HG02678 (cell line): ENCODE measurements at regions not wholly inside any gene's neighbourhood (a gene's known extent, or its start where the extent isn't known, plus 50 kb on each side); places are given as distances from the start of the nearest gene placed in this dataset.
"Not testable (repeated sequence)": the region's sequence is repeated elsewhere in the genome, so short reads cannot be mapped to it uniquely, and the experiment has no call there.

ENCODE experiments used
- ATAC-seq: cut with Tn5 transposase; IDR thresholded peaks from one replicate; pipeline ENCODE4 v1.9.1; 2021; ENCODE audit warnings: mild to moderate bottlenecking, moderate library complexity; ENCODE audit not compliant: unreplicated experiment

DNA sequence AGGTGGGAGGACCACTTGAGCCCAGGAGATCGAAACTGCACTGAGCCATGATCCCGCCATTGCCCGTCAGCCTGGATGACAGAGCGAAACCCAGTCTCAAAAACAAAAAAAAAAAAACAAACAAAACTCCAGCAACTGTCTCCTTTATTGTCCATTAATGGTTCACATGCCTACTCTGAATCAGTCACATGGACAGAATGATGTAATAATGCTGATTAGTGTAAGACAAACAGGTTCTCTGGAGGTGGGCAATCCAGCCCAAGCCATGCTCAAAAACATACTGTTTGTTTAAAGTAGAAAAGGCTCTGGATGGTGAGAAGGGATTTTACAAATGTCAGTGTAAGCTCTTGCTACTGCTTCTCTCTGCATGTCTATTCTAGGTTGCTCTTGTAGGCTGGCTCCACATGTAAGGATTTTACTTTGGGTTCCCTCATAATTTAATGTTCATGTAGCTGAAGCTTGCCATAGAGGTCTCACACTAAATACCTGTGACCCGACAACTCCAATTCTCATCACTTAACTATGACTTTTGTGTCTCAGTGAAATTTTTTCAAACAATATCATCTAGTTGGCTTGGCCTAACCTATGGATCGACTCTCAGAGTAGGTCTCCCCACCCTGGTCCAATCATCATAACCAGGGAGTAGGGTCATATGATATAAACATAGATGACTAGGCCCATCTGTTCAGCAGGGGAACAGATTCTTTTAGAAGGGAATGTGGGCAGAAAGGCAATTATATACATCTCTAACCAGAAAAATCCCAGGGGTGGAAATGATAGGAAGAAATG, 83.9 kb upstream of the SLC39A10 start:
- ATAC-seq, result no peak

DNA sequence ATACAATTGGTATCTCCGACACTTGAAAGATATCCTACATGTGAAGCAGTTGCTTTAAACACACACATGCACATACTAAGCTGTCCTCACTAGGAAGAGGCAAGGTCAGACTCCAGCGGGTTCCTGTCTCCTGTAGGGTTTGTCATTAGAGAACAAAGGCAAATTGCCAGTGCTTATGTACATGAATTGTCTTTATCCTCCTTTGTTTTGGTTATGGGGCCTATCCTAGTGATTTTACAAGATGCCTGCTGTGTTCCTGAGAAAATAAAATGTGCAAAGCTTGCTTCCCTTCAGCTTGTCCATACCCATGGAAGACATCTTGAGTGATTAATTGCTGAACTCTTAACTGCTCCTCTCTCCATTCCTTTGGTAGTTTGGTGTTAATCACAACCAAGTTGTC, 86.7 kb upstream of the SLC39A10 start:
- no peak for ATAC-seq

DNA sequence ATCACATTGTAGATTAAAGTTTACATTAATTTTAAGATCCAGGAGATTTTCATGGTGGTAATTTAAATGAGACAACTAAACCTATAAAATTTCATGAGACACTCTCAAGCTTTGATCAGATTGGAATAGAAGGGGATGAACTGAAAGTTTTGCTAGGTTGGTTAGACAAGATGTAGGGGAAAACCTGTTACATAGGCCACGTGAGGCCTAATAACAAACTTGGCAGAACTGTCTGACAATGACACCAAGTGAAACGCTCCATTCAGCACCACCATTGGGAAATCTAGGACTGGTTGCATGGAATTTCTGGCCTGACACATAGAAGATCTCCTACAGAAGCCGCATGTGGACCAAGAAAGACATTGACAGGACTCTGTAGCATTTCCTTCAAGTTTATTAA, 87.8 kb upstream of the SLC39A10 start:
- no peak for ATAC-seq

DNA sequence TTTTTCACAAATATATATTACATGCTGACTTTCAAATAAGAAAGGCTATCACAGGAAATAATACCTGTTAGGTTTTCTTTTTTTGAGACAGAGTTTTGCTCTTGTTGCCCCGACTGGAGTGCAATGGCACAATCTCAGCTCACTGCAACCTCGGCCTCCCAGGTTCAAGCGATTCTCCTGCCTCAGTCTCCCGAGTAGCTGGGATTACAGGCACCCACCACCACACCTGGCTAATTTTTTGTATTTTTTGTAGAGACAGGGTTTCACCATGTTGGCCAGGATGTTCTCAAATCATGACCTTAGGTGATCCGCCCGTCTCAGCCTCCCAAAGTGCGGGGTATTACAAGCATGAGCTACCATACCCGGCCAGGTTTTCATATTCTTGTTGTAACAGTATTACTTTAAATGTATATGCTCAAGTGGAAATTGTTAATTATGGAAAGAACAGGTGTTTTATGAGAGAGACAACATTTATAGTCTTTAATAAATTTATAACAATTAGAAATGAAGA, 92.3 kb upstream of the SLC39A10 start:
- not testable (repeated sequence) for ATAC-seq

DNA sequence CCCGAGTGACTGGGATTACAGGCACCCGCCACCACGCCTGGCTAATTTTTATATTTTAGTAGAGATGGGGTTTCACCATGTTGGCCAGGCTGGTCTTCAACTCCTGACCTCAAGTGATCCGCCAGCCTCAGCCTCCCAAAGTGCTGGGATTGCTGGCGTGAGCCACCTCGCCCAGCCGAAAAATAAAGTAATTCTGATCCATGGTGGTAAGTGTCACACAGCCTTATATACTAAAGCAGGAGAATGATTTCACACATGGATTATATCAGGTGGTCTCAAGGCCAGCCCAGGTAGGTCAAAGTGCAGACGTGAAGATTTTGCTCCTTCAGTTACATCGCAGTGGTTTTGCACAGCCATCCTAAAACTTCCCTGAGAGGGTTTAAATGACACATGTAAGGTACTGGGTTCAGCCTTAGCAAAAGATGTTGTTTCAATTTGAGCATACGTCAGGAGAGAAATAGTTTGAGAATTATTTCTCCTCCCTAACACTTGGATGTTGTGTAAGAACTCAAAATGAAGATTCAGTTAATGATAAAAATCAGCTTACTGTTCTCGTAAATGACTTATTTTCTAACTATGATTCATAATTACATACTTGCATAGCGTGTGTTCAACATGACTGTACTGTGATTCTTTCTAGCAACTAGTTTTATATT, 93.0 kb upstream of the SLC39A10 start:
- no peak for ATAC-seq

DNA sequence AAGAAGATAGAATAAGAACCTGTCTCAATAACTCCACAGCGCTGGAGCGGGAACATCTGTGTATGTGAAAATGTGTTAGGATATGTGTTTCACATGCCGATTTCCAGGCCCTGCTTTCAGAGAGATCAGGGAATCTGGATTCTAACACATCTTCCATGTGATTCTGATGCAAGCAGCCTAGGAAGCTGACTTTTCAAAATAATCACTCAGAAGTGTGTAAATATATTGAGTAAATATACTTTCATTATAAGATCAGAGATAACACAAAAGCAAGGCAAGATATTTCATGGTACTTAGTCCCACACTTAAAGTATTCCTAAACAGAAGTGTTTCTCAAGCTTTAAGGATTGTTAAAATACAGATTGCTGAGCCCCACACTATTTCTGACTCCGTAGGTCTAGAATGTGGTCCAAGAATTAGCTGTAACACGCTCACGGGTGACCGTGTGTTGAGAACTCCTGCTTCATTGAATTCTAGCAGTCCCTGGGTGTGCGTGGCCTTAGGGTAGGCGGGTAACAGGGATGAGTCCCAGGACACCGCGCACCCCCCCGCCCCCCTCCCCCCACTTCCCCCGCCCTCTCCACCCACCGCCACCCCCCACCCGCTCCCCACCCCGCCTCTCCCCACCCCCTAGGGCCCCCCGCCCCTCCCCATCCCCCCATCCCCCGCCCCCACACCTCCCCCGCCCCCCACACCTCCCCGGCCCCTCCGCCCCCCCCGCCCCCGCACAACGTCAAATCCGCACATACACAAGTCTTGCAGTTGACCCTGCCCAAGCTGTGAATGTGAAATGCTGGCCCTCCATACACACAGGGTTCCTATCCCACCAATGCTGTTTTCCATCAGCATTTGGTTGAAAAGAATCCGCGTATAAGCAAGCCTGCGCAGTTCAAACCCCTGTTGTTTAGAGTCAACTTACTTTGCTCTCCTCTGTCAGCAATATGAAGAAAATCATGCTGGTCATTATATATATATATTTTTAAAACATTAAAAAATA, 94.2 kb upstream of the SLC39A10 start:
- ATAC-seq, result no peak

DNA sequence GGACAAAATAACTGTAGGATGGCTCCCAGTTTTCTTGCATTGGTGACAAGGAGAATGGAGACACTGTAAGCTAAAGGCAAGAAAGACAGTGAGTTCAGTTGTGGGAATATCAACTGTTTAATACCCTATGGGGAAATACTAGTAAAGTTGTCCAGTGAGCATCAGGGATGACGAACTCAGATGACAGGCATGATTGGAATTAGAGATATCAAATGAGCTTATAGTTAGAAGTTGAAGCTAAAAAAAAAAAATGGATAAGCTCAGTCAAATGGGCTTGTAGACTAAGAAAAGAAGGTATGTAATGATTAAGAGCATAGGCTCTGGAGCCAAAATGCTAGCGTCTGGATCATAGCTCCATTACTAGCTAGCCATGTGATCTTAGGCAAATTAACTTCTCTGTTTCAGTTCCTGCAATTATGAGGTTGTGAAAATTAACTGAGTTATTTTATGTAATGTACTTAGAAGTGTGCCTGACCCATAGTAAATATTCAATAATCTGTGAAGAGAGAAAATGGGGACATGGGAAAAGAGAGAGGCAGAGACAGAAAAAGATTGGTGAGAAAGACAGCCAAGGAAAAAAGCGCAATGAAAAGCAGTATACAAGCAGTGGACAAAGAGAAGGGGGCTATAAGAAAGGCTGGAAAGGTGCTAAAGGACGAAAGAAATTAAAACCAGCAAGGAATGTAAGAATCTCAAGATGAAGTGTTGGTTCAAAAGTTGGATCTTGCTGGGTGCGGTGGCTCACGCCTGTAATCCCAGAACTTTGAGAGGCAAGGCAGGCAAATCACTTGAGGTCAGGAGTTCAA, 95.7 kb upstream of the SLC39A10 start:
- ATAC-seq, result peak; percentile 42

DNA sequence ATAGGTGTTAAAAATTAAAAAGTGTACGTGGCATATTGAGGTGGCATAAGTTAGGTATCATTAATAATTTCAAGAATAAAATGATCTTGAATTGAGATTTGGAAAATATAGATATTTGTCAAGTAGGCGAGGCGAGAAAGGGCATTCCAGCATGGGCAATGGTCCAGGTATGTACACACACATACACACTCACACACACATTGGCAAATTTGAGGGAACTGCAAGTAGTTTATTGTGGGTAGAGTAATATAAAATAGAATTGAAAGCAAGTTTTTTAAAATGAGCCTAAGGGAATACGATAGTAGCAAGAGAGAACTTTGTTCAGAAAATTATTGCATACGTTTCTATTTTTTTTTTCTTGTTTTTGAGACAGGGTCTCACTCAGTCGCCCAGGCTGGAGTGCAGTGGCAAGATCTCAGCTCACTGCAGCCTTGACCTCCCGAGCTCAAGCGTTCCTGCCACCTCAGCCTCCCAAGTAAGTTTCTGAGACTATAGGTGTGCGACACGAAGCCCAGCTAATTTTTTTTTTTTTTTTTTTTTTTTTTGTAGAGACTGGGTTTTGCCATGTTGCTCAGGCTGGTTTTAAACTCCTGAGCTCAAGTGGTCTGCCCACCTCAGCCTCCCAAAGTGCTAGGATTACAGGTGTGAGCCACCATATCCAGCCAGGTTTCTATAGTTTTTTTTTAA, 96.7 kb upstream of the SLC39A10 start:
- no peak for ATAC-seq

DNA sequence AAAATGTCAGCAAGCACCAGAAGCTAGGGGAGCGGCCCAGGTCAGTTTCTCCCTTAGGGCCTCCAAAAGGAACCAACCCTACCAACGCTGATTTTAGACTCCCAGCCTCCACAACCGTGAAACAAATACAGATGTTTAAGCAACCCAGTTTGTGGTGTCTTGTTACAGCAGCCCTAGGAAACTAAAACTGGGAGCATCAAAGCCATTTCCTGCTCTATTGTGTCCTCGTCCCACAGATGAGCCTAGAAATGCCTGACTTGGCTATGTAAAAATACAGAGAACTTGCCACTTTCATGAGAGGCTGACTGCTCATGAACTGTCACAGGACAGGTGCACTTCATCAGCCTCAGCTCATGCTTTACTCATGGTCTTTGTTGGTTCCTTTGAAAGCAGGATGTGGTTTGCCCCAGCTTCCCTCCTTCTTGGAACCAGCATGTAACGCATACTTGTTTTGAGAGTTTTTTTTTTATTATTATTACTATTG, 97.6 kb upstream of the SLC39A10 start:
- ATAC-seq, result peak; percentile 90

DNA sequence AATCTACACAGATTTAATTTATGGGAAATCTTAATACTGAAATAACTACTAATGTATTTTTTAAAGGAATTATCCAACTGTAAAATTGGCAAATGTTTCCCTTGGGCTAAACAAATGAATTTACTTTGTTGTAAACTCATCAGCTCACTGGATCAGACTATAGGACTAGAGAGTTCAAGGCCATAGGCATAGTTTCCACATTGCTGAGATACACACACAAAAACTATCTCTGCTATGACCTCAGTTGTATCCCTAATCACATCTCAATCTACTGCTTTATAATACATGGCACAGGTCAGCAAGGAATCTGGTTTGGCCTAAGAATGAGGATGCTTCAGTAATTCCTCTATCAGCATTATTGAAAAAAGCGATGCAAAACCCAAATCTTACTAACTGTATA, 101.1 kb upstream of the SLC39A10 start:
- ATAC-seq, result no peak

DNA sequence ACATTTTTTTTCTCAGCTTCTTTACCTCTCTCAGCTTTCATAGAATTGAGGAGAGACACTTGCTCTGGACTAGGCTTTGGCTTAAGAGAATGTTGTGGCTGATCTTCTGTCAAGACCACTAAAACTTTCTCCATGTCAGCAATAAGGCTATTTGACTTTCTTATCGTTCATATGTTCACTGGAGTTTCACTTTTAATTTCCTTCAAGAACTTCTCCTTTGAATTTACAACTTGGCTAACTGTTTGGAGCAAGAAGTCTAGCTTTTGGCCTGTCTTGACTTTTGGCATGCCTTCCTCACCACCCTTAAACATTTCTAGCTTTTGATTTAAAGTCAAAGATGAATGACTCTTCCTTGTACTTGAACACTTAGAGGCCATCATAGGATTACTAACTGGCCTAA, 104.4 kb upstream of the SLC39A10 start:
- ATAC-seq, result no peak

DNA sequence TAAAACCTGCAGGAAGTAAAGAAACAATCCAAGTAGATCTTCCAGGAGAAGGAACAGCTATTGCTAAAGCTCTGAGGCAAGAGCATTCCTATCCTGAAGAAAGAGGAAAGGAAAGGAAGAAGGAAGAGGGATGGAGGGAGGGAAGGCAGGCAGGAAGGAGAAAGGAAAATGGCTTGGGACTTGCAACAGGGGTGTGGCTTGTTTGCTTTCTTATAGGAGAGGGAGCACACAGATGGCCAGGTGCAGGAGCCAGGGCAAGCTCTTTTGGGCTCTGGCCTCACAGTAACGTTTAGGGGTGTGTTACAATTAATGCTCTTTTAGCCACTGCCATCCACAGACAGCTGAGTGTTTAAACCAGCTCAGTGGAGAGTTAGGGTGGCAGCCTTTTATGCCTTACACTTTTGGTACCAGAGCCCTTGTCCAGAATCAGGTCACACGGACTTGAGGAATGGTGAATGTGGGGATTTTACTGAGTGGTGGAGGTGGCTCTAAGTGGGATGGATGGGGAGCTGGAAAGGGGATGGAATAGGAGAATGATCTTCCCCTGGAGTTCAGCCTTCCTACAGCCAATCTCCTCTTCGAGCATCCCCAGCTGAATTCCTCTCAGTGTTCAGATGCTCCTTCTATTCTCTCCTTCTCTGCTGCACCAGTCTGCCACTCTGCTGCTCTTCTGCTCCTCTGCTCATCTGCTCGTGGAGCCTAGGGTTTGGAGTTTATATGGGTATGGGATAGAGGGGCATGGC, 108.7 kb upstream of the SLC39A10 start:
- ATAC-seq, result no peak

DNA sequence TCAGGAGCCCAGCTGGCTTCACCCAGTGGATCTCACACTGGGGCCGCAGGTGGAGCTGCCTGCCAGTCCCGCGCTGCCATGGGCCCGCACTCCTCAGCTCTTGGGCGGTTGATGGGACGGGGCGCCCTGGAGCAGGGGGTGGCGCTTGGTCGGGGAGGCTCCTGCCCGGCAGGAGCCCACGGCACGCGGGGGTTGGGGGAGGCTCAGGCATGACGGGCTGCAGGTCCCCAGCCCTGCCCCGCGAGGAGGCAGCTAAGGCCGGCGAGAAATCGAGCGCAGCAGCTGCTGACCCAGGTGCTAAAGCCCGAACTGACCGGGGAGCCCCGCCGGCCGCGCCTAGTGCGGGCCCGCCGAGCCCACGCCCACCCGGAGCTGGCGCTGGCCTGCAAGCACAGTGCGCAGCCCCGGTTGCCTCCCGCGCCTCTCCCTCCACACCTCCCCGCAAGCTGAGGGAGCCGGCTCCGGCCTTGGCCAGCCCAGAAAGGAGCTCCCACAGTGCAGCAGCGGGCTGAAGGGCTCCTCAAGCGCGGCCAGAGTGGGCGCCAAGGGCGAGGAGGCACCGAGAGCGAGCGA, 109.7 kb upstream of the SLC39A10 start:
- ATAC-seq, result not testable (repeated sequence)

DNA sequence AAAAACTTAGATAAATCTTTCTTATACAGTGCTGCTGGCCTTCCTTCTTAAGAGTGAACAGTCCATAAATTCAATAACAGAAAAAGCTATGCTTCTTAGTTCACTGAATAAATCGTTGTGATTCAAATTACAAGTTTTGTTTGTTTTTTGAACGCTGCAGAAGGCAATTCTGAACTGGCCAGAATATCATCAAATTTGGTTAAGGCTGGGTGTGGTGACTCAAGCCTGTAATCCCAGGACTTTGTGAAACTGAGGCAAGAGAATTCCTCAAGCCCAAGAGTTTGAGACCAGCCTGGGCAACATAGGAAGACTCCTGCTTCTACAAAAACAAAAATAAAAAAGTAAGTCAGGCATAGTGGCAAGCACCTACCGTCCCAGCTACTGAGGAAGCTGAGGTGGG, 111.2 kb upstream of the SLC39A10 start:
- ATAC-seq, result no peak

DNA sequence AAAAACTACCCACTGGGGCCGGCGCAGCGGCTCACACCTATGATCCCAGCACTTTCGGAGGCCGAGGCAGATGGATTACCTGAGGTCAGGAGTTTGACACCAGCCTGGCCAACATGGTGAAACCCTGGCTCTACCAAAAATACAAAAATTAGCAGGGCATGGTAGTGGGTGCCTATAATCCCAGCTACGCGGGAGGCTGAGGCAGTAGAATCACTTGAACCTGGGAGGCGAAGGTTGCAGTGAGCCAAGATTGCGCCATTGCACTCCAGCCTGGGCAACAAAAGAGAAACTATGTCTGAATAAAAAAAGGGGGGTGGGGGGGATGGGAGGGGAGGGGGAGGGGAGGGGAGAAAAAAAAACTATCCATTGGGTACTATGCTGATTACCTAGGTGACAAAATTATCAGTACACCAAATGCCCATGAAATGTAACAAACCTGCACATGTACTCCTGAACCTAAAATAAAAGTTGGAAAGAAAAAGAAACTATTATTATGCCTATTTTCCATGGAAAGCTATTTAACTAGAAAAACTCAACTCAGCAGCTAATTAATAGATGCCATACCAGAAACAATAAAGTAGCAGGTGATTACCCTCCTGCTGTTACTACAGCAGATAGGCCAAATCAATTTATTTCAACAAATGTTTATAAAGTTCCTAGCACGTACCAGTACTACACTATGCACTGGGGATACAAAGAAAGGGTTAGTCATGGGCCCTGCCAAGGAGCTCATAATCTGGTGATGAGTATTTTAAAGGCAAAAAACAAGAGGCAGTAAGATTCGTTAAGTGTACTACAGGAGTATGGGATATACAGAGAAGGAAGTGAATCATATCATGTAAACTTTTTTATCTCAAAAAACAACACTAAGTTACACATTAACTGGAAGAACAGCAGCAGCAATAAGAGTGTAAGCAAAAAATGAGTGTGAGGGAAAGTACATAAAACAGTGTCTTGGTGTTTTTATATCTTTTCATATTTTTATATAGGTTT, 112.8 kb upstream of the SLC39A10 start:
- peak; percentile 92 for ATAC-seq

DNA sequence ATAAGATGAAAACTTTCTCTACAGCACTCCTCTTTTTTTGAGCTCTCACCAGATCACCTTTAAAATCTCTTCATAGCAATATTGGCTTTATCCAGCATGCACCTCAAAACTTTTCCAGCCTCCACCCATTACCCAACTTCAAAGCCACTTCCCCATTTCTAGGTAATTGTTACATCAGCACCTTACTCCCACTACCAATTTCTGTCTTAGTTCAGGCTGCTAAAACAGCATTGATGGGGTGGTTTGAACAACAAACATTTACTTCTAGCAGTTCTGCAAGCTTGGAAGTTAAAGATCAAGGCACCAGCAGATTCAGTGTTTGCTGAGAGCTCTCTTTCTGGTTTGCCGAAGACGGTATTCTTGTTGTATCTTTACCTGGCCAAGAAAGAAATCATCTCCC, 114.0 kb upstream of the SLC39A10 start:
- no peak for ATAC-seq

DNA sequence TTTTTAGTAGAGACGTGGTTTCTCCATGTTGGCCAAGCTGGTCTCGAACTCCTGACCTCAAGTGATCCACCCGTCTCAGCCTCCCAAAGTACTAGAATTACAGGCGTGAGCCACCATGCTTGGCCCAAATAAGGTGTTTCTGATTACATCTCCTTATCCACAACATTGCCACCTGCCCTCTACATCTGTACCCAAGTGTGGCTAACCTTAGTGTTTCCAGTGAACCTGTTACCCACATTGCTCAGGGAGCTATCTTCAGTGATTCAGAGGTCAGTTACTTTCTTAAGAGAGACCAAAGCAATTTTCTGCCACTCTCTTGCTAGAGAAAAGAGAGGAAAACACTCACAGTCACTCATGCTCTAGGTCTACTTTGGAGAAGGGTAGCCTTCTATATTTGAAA, 115.0 kb upstream of the SLC39A10 start:
- no peak for ATAC-seq
